ENCODE measurements at regions not wholly inside any gene's neighbourhood (a gene's known extent, or its start where the extent isn't known, plus 50 kb on each side); places are given as distances from the start of the nearest gene placed in this dataset.

DNA sequence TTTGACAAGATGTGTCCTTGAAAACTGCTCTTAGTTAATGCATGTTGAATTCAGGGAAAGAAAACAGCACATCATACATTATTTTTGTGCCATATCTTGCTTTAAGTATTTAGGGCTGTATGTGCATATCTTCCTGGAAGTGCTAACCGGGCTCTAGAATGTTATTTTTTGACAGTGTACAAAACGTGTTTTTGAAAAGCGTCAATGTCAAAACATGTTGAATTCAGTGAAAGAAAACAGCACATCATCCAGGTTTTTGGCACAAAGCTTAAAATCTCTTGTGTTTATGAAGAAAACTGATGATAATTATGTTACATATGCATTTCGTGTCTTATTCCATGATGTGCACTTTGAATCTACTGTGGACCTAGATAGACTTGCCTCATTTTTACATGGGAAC, 82.7 kb downstream of the ASCL4 start:
- intact Hi-C loops (cut with micrococcal nuclease), result no loop called here
- ATAC-seq (no peak), DNase-seq (ENCODE audit: low read depth, low spot score) (no peak)
- Histone ChIP-seq H3K9ac (ENCODE audit: low read length) (no peak overlapping the region), H3K9me3 (ENCODE audit: control insufficient read depth in 1 of 2, insufficient read depth in 1 of 2, low read depth in 1 of 2, low read length in 2 of 2) (no peaks in the 10 kb centered on the region), H3K4me3 (replicated peaks in 1 of 2; ENCODE audit: low read depth in 1 of 2, low read length in 2 of 2) (no peak overlapping the region), H3K9me2 (ENCODE audit: insufficient read depth) (no peaks in the 10 kb centered on the region), H3K36me3 (ENCODE audit: control insufficient read depth in 1 of 2, insufficient read depth in 2 of 2, low read length in 2 of 2) (no peaks in the 10 kb centered on the region), H3K4me2 (ENCODE audit: low read length) (no peak overlapping the region), H3K79me2 (ENCODE audit: insufficient read depth, low read length) (no peaks in the 10 kb centered on the region), H3K27ac (ENCODE audit: low read depth, low read length) (no peak overlapping the region), H3K27me3 (ENCODE audit: insufficient read depth, low read length) (peaks cover 61% of the 10 kb centered on the region), H3K4me1 (ENCODE audit: control insufficient read depth in 1 of 2, insufficient read depth in 2 of 2, low read length in 2 of 2) (no peaks in the 10 kb centered on the region), H2AFZ (ENCODE audit: low read depth, low read length, poor library complexity, severe bottlenecking) (no peak overlapping the region), H4K20me1 (ENCODE audit: insufficient read depth) (no peaks in the 10 kb centered on the region)
- CTCF ChIA-PET, result no interaction called here
- TF ChIP-seq, protein P1, sequence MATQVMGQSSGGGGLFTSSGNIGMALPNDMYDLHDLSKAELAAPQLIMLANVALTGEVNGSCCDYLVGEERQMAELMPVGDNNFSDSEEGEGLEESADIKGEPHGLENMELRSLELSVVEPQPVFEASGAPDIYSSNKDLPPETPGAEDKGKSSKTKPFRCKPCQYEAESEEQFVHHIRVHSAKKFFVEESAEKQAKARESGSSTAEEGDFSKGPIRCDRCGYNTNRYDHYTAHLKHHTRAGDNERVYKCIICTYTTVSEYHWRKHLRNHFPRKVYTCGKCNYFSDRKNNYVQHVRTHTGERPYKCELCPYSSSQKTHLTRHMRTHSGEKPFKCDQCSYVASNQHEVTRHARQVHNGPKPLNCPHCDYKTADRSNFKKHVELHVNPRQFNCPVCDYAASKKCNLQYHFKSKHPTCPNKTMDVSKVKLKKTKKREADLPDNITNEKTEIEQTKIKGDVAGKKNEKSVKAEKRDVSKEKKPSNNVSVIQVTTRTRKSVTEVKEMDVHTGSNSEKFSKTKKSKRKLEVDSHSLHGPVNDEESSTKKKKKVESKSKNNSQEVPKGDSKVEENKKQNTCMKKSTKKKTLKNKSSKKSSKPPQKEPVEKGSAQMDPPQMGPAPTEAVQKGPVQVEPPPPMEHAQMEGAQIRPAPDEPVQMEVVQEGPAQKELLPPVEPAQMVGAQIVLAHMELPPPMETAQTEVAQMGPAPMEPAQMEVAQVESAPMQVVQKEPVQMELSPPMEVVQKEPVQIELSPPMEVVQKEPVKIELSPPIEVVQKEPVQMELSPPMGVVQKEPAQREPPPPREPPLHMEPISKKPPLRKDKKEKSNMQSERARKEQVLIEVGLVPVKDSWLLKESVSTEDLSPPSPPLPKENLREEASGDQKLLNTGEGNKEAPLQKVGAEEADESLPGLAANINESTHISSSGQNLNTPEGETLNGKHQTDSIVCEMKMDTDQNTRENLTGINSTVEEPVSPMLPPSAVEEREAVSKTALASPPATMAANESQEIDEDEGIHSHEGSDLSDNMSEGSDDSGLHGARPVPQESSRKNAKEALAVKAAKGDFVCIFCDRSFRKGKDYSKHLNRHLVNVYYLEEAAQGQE (IDR thresholded peaks at IDR 0.05; ENCODE audit: low read depth), result no peak
- TF ChIP-seq CEBPB (IDR thresholded peaks at IDR 0.05; ENCODE audit: low read depth), result no peak
- RAD21 ChIA-PET (ENCODE audit: low non-redundant PET in 1 of 2, low total read pairs in 2 of 2, uncharacterized antibody in 2 of 2, unreplicated experiment in 2 of 2), result no interaction called here
- POLR2A ChIA-PET, result no interaction called here
- no TSS peak for BruUV-seq (replicated peaks)

DNA sequence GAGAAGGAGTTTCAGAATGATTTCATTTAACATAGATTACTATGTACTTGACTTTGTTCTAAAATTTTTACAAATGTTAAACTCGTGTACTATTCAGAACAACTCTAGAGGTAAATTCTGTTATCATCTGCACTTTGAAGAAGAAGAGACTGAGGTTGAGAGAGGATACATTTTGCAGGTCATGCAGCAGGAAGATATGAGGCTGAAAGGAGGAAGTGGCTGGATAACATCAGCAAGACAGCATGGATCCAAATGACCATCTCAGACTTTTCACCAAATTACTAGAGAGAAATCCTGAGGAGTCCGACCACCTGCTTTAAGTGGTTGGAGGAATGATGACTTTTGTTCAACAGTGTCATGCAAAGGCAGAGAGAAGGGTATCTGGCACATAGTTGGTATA, 84.9 kb downstream of the ASCL4 start:
- peaks cover 47% of the 10 kb centered on the region for H3K27me3 ChIP-seq (ENCODE audit: insufficient read depth, low read length)
- DNase-seq (ENCODE audit: low read depth, low spot score) (no peak), ATAC-seq (no peak)
- ChIA-PET CTCF (no interaction called here), RAD21 (ENCODE audit: low non-redundant PET in 1 of 2, low total read pairs in 2 of 2, uncharacterized antibody in 2 of 2, unreplicated experiment in 2 of 2) (no interaction called here), POLR2A (no interaction called here)
- no peaks in the 10 kb centered on the region for H3K36me3 ChIP-seq (ENCODE audit: control insufficient read depth in 1 of 2, insufficient read depth in 2 of 2, low read length in 2 of 2)
- H3K79me2 ChIP-seq (ENCODE audit: insufficient read depth, low read length), result no peaks in the 10 kb centered on the region
- H4K20me1 ChIP-seq (ENCODE audit: insufficient read depth), result no peaks in the 10 kb centered on the region
- intact Hi-C loops (cut with micrococcal nuclease), result no loop called here
- H3K4me1 ChIP-seq (ENCODE audit: control insufficient read depth in 1 of 2, insufficient read depth in 2 of 2, low read length in 2 of 2), result no peaks in the 10 kb centered on the region
- no peak overlapping the region for H3K9ac ChIP-seq (ENCODE audit: low read length)
- H3K9me2 ChIP-seq (ENCODE audit: insufficient read depth), result no peaks in the 10 kb centered on the region
- H3K4me3 ChIP-seq (replicated peaks in 1 of 2; ENCODE audit: low read depth in 1 of 2, low read length in 2 of 2), result no peak overlapping the region
- H3K4me2 ChIP-seq (ENCODE audit: low read length), result no peak overlapping the region
- TF ChIP-seq, protein P1 (IDR thresholded peaks at IDR 0.05; ENCODE audit: low read depth), result no peak
- TF ChIP-seq RAD21 (IDR thresholded peaks at IDR 0.05; ENCODE audit: low read depth), result no peak
- no peak for TF ChIP-seq POLR2AphosphoS5 (IDR thresholded peaks at IDR 0.05; ENCODE audit: low read depth, low read length)
- TF ChIP-seq FOSL1 (IDR thresholded peaks at IDR 0.05; ENCODE audit: low read depth), result no peak
- no peak for TF ChIP-seq EGR1 (IDR thresholded peaks at IDR 0.05; ENCODE audit: low read depth)
- TF ChIP-seq, protein P2, sequence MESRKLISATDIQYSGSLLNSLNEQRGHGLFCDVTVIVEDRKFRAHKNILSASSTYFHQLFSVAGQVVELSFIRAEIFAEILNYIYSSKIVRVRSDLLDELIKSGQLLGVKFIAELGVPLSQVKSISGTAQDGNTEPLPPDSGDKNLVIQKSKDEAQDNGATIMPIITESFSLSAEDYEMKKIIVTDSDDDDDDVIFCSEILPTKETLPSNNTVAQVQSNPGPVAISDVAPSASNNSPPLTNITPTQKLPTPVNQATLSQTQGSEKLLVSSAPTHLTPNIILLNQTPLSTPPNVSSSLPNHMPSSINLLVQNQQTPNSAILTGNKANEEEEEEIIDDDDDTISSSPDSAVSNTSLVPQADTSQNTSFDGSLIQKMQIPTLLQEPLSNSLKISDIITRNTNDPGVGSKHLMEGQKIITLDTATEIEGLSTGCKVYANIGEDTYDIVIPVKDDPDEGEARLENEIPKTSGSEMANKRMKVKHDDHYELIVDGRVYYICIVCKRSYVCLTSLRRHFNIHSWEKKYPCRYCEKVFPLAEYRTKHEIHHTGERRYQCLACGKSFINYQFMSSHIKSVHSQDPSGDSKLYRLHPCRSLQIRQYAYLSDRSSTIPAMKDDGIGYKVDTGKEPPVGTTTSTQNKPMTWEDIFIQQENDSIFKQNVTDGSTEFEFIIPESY (IDR thresholded peaks at IDR 0.05; ENCODE audit: extremely low read depth, insufficient replicate concordance, low read length), result no peak
- no peak for TF ChIP-seq SP1 (IDR thresholded peaks at IDR 0.05; ENCODE audit: low read depth)
- no peak for TF ChIP-seq ELF1 (IDR thresholded peaks at IDR 0.05; ENCODE audit: borderline replicate concordance, low read depth)
- TF ChIP-seq SRF (IDR thresholded peaks at IDR 0.05; ENCODE audit: low read depth), result no peak
- TF ChIP-seq TCF7L2 (IDR thresholded peaks at IDR 0.05; ENCODE audit: borderline replicate concordance, extremely low read depth, insufficient read depth, insufficient read length), result no peak
- no peak for TF ChIP-seq EZH2 (IDR thresholded peaks at IDR 0.05)
- H3K27ac ChIP-seq (ENCODE audit: low read depth, low read length), result no peak overlapping the region
- H2AFZ ChIP-seq (ENCODE audit: low read depth, low read length, poor library complexity, severe bottlenecking), result no peak overlapping the region
- H3K9me3 ChIP-seq (ENCODE audit: control insufficient read depth in 1 of 2, insufficient read depth in 1 of 2, low read depth in 1 of 2, low read length in 2 of 2), result no peaks in the 10 kb centered on the region
- no TSS peak for BruUV-seq (replicated peaks)

Measured in HCT116 (cell line).